Activated T-helper 1 cell treated with anti-CD3 and anti-CD28 coated beads, Interleukin-12 subunit alpha, Interleukin-12 subunit beta, Interleukin-2, Interleukin-4 antibody, amounts not matched to agents 30 ng/mL and 10 ng/mL and 1 ng/mL, durations not matched to agents 14 hours and 24 hours and 36 hours (primary cell): ENCODE measurements at regions not wholly inside any gene's neighbourhood (a gene's known extent, or its start where the extent isn't known, plus 50 kb on each side); places are given as distances from the start of the nearest gene placed in this dataset.

Experiments used
- DNase-seq: peaks from one replicate; pipeline ENCODE4 v3.0.0; 2021; ENCODE audit warnings: low spot score
- H3K27ac Mint-ChIP-seq: one replicate; pipeline ENCODE4 v1.8.0; 2021; ENCODE audit warnings: mild to moderate bottlenecking, mixed read lengths
- H3K27me3 Mint-ChIP-seq: one replicate; pipeline ENCODE4 v1.8.0; 2022; ENCODE audit warnings: mild to moderate bottlenecking, moderate library complexity, mixed read lengths; ENCODE audit not compliant: insufficient read depth
- H3K36me3 Mint-ChIP-seq: one replicate; pipeline ENCODE4 v1.8.0; 2021; ENCODE audit warnings: low read depth, mixed read lengths
- H3K4me1 Mint-ChIP-seq: one replicate; pipeline ENCODE4 v1.8.0; 2021; ENCODE audit warnings: low read depth, mixed read lengths
- H3K4me3 Mint-ChIP-seq: one replicate; pipeline ENCODE4 v1.8.0; 2021; ENCODE audit warnings: mild to moderate bottlenecking, moderate library complexity, mixed read lengths
- H3K9me3 Mint-ChIP-seq: one replicate; pipeline ENCODE4 v1.8.0; 2021; ENCODE audit warnings: mixed read lengths
- intact Hi-C: fragments of 100-400 bp; cut with micrococcal nuclease; formaldehyde crosslinking; loops from one replicate; pipeline ENCODE4 v1.15.1; 2024

GRCh38 chr9:135224921-135225541, 137.6 kb downstream of the OLFM1 start:
- no peaks in the 10 kb centered on the region for H3K36me3 Mint-ChIP-seq
- intact Hi-C loops, result no loop called here
- H3K27ac Mint-ChIP-seq, result no peak overlapping the region
- no peak overlapping the region for H3K4me3 Mint-ChIP-seq
- H3K9me3 Mint-ChIP-seq, result no peaks in the 10 kb centered on the region
- no peak for DNase-seq
- H3K27me3 Mint-ChIP-seq, result no peaks in the 10 kb centered on the region
- no peaks in the 10 kb centered on the region for H3K4me1 Mint-ChIP-seq

- intact Hi-C loops, result no loop called here
- Mint-ChIP-seq H3K27ac (no peak overlapping the region), H3K27me3 (peaks cover under 1% of the 10 kb centered on the region), H3K36me3 (no peaks in the 10 kb centered on the region), H3K4me3 (no peak overlapping the region), H3K9me3 (no peaks in the 10 kb centered on the region), H3K4me1 (no peaks in the 10 kb centered on the region)
- DNase-seq, result no peak
Observed at GRCh38 chr9:135225619-135226228, 138.3 kb downstream of the OLFM1 start.

GRCh38 chr9:135226369-135227050, 139.0 kb downstream of the OLFM1 start:
- no peaks in the 10 kb centered on the region for H3K36me3 Mint-ChIP-seq
- intact Hi-C loops, result no loop called here
- peaks cover 4% of the 10 kb centered on the region for H3K27me3 Mint-ChIP-seq
- H3K27ac Mint-ChIP-seq, result no peak overlapping the region
- H3K4me1 Mint-ChIP-seq, result no peaks in the 10 kb centered on the region
- no peak overlapping the region for H3K4me3 Mint-ChIP-seq
- no peaks in the 10 kb centered on the region for H3K9me3 Mint-ChIP-seq
- no peak for DNase-seq

- intact Hi-C loops, result no loop called here
- DNase-seq, result no peak
- Mint-ChIP-seq H3K4me3 (no peak overlapping the region), H3K4me1 (no peaks in the 10 kb centered on the region), H3K27ac (no peak overlapping the region), H3K36me3 (no peaks in the 10 kb centered on the region), H3K27me3 (peaks cover 4% of the 10 kb centered on the region), H3K9me3 (no peaks in the 10 kb centered on the region)
Observed at GRCh38 chr9:135227641-135228251, 140.3 kb downstream of the OLFM1 start.

GRCh38 chr9:135228345-135228982, 141.0 kb downstream of the OLFM1 start:
- DNase-seq, result no peak
- Mint-ChIP-seq H3K36me3 (no peaks in the 10 kb centered on the region), H3K4me1 (no peaks in the 10 kb centered on the region), H3K27me3 (peaks cover 4% of the 10 kb centered on the region), H3K9me3 (peaks cover 2% of the 10 kb centered on the region), H3K27ac (no peak overlapping the region), H3K4me3 (no peak overlapping the region)
- intact Hi-C loops, result no loop called here

- no peak overlapping the region for H3K27ac Mint-ChIP-seq
- H3K4me1 Mint-ChIP-seq, result no peaks in the 10 kb centered on the region
Observed at GRCh38 chr9:135228983-135229625, 141.6 kb downstream of the OLFM1 start.

GRCh38 chr9:135229701-135230385, 142.4 kb downstream of the OLFM1 start:
- intact Hi-C loops, result no loop called here
- Mint-ChIP-seq H3K4me1 (no peaks in the 10 kb centered on the region), H3K27me3 (peaks cover 4% of the 10 kb centered on the region), H3K9me3 (peaks cover 7% of the 10 kb centered on the region), H3K4me3 (no peak overlapping the region), H3K27ac (no peak overlapping the region), H3K36me3 (no peaks in the 10 kb centered on the region)
- DNase-seq, result no peak

More at GRCh38 chr9:135228983-135229625, 141.6 kb downstream of the OLFM1 start:
- no peaks in the 10 kb centered on the region for H3K36me3 Mint-ChIP-seq
- H3K27me3 Mint-ChIP-seq, result peaks cover 4% of the 10 kb centered on the region
- DNase-seq, result no peak
- intact Hi-C loops, result no loop called here
- no peak overlapping the region for H3K4me3 Mint-ChIP-seq
- peaks cover 3% of the 10 kb centered on the region for H3K9me3 Mint-ChIP-seq

- Mint-ChIP-seq H3K27me3 (peaks cover 4% of the 10 kb centered on the region), H3K4me3 (no peak overlapping the region), H3K36me3 (no peaks in the 10 kb centered on the region), H3K27ac (no peak overlapping the region), H3K4me1 (no peaks in the 10 kb centered on the region), H3K9me3 (peaks cover 7% of the 10 kb centered on the region)
- intact Hi-C loops, result no loop called here
- no peak for DNase-seq
Observed at GRCh38 chr9:135230386-135230765, 142.9 kb downstream of the OLFM1 start.

- Mint-ChIP-seq H3K4me3 (no peak overlapping the region), H3K27me3 (peaks cover 4% of the 10 kb centered on the region), H3K27ac (no peak overlapping the region), H3K36me3 (no peaks in the 10 kb centered on the region), H3K9me3 (peaks cover 7% of the 10 kb centered on the region), H3K4me1 (no peaks in the 10 kb centered on the region)
- no peak for DNase-seq
- intact Hi-C loops, result no loop called here
Observed at GRCh38 chr9:135230817-135231520, 143.5 kb downstream of the OLFM1 start.

- Mint-ChIP-seq H3K4me1 (no peaks in the 10 kb centered on the region), H3K27ac (no peak overlapping the region), H3K27me3 (no peaks in the 10 kb centered on the region), H3K36me3 (no peaks in the 10 kb centered on the region), H3K4me3 (no peak overlapping the region), H3K9me3 (peaks cover 2% of the 10 kb centered on the region)
- DNase-seq, result no peak
- intact Hi-C loops, result no loop called here
Observed at GRCh38 chr9:135239100-135239768, 151.8 kb downstream of the OLFM1 start.

- intact Hi-C loops, result no loop called here
- H3K4me1 Mint-ChIP-seq, result no peaks in the 10 kb centered on the region
- no peak overlapping the region for H3K27ac Mint-ChIP-seq
Observed at GRCh38 chr9:135239769-135240141, 152.3 kb downstream of the OLFM1 start.

More at GRCh38 chr9:135239769-135240141, 152.3 kb downstream of the OLFM1 start:
- H3K9me3 Mint-ChIP-seq, result no peaks in the 10 kb centered on the region
- no peaks in the 10 kb centered on the region for H3K27me3 Mint-ChIP-seq
- DNase-seq, result no peak
- H3K36me3 Mint-ChIP-seq, result no peaks in the 10 kb centered on the region
- no peak overlapping the region for H3K4me3 Mint-ChIP-seq
